ENCODE measurements at regions not wholly inside any gene's neighbourhood (a gene's known extent, or its start where the extent isn't known, plus 50 kb on each side); places are given as distances from the start of the nearest gene placed in this dataset.

DNA sequence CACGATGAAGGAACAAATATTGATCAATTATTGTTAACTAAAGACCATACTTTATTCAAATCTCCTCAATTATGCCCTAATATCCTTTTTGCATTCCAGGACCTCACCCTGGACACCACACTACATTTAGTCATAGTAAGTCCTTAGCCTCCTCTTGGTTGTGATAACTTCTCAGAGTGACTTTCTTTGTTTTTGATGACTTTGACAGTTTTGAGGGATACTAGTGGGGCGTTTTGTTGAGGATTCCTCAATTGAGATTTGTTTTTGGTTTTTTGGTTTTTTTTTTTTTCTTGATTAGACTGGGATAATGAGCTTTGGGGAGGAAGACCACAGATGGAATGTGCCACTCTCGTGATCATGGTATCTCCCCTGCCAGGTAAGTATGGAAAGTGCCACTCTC lies 105.5 kb downstream of the SOX9 start:
- H4K20me1 ChIP-seq (replicated peaks; ENCODE audit: control insufficient read depth, extremely low read depth, insufficient read depth, low read length) = no peaks in the 10 kb centered on the region
- no peak overlapping the region for H3K9ac ChIP-seq (replicated peaks; ENCODE audit: extremely low read depth, insufficient read depth, low read length)
- no TSS peak for BruUV-seq (replicated peaks)
- ChIA-PET POLR2A (no interaction called here), CTCF (no interaction called here)
- no peaks in the 10 kb centered on the region for H3K27me3 ChIP-seq (ENCODE audit: control insufficient read depth in 2 of 2, insufficient read depth in 2 of 2, low read length in 2 of 2)
- H3K79me2 ChIP-seq (ENCODE audit: control insufficient read depth, insufficient read depth, low read length) = no peaks in the 10 kb centered on the region
- H3K9me1 ChIP-seq (replicated peaks; ENCODE audit: control insufficient read depth, extremely low read depth, insufficient read depth, low read length) = no peaks in the 10 kb centered on the region
- intact Hi-C loops (cut with micrococcal nuclease) = no loop called here
- H3K4me1 ChIP-seq (ENCODE audit: control insufficient read depth, extremely low read depth, insufficient read depth, low read length) = no peaks in the 10 kb centered on the region
- no peak overlapping the region for H2AFZ ChIP-seq (ENCODE audit: low read depth, low read length)
- H3K4me2 ChIP-seq (ENCODE audit: insufficient read depth, low read length) = no peak overlapping the region
- no peak for FAIRE-seq
- no peak for DNase-seq (ENCODE audit: low read depth, low spot score)
- H3K9me3 ChIP-seq (replicated peaks; ENCODE audit: control insufficient read depth, insufficient read depth, low read length) = no peaks in the 10 kb centered on the region
- no peak for TF ChIP-seq JUN (IDR thresholded peaks at IDR 0.05; ENCODE audit: borderline replicate concordance, insufficient read depth, insufficient read length, low read depth)
- H3K36me3 ChIP-seq (ENCODE audit: control insufficient read depth in 2 of 2, extremely low read depth in 1 of 2, insufficient read depth in 2 of 2, low read length in 2 of 2) = no peaks in the 10 kb centered on the region
- no peak overlapping the region for H3K27ac ChIP-seq (ENCODE audit: insufficient read depth, low read depth, low read length)
- dilution Hi-C loops (cut with MboI; ENCODE audit: extremely low pct_ligation_motif_present, low sequenced_read_pairs) = no loop called here
- no peak overlapping the region for H3K4me3 ChIP-seq (replicated peaks in 1 of 3; ENCODE audit: insufficient read depth in 1 of 3, low read depth in 1 of 3, low read length in 3 of 3)

DNA sequence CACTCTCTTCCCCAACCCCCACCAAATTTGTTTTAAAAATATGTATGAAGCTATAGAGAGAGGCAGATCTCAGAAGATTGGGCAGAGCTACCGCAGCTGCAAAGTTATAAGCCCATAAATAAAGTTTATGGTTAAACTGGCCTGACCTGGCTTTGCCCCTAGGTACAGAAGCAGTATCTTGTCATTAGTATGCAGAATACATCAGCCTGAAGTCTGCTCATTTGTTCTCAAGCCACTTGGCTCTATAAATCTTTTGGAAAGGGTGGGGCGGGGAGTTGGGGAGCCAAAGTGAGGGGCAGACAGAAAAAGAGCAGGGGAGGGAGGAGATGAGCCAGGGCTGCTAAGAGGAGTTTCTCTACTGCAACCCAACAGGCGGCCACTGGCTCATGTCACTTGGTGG lies 113.2 kb downstream of the SOX9 start:
- no peak overlapping the region for H3K4me3 ChIP-seq (replicated peaks in 1 of 3; ENCODE audit: insufficient read depth in 1 of 3, low read depth in 1 of 3, low read length in 3 of 3)
- no peak overlapping the region for H3K27ac ChIP-seq (ENCODE audit: insufficient read depth, low read depth, low read length)
- H3K27me3 ChIP-seq (ENCODE audit: control insufficient read depth in 2 of 2, insufficient read depth in 2 of 2, low read length in 2 of 2) = no peaks in the 10 kb centered on the region
- BruUV-seq (replicated peaks) = no TSS peak
- H2AFZ ChIP-seq (ENCODE audit: low read depth, low read length) = no peak overlapping the region
- ChIA-PET POLR2A (no interaction called here), CTCF (no interaction called here)
- dilution Hi-C loops (cut with MboI; ENCODE audit: extremely low pct_ligation_motif_present, low sequenced_read_pairs) (no loop called here), intact Hi-C loops (cut with micrococcal nuclease) (no loop called here)
- H4K20me1 ChIP-seq (replicated peaks; ENCODE audit: control insufficient read depth, extremely low read depth, insufficient read depth, low read length) = no peaks in the 10 kb centered on the region
- no peak overlapping the region for H3K4me2 ChIP-seq (ENCODE audit: insufficient read depth, low read length)
- no peak overlapping the region for H3K9ac ChIP-seq (replicated peaks; ENCODE audit: extremely low read depth, insufficient read depth, low read length)
- H3K36me3 ChIP-seq (ENCODE audit: control insufficient read depth in 2 of 2, extremely low read depth in 1 of 2, insufficient read depth in 2 of 2, low read length in 2 of 2) = no peaks in the 10 kb centered on the region
- H3K9me3 ChIP-seq (replicated peaks; ENCODE audit: control insufficient read depth, insufficient read depth, low read length) = peaks cover 2% of the 10 kb centered on the region
- TF ChIP-seq POLR2A (IDR thresholded peaks at IDR 0.05; ENCODE audit: low read depth, low read length) (no peak), FOS (IDR thresholded peaks at IDR 0.05; ENCODE audit: borderline replicate concordance, insufficient read depth, low read length) (no peak), JUN (IDR thresholded peaks at IDR 0.05; ENCODE audit: borderline replicate concordance, insufficient read depth, insufficient read length, low read depth) (no peak), GATA2 (IDR thresholded peaks at IDR 0.05; ENCODE audit: insufficient read depth, insufficient read length, low read depth, low read length) (no peak), EZH2 (IDR thresholded peaks at IDR 0.05; ENCODE audit: borderline replicate concordance, low read depth, low read length, severe bottlenecking) (no peak), POLR2AphosphoS5 (IDR thresholded peaks at IDR 0.05; ENCODE audit: insufficient read depth, low read depth, low read length) (no peak), MYC (IDR thresholded peaks at IDR 0.05; ENCODE audit: low read depth, low read length) (no peak)
- TF ChIP-seq, protein P1, sequence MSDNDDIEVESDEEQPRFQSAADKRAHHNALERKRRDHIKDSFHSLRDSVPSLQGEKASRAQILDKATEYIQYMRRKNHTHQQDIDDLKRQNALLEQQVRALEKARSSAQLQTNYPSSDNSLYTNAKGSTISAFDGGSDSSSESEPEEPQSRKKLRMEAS (IDR thresholded peaks at IDR 0.05; ENCODE audit: insufficient read depth, insufficient read length) = no peak
- TF ChIP-seq, protein P2, sequence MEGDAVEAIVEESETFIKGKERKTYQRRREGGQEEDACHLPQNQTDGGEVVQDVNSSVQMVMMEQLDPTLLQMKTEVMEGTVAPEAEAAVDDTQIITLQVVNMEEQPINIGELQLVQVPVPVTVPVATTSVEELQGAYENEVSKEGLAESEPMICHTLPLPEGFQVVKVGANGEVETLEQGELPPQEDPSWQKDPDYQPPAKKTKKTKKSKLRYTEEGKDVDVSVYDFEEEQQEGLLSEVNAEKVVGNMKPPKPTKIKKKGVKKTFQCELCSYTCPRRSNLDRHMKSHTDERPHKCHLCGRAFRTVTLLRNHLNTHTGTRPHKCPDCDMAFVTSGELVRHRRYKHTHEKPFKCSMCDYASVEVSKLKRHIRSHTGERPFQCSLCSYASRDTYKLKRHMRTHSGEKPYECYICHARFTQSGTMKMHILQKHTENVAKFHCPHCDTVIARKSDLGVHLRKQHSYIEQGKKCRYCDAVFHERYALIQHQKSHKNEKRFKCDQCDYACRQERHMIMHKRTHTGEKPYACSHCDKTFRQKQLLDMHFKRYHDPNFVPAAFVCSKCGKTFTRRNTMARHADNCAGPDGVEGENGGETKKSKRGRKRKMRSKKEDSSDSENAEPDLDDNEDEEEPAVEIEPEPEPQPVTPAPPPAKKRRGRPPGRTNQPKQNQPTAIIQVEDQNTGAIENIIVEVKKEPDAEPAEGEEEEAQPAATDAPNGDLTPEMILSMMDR (IDR thresholded peaks at IDR 0.05; ENCODE audit: extremely low read depth in 1 of 2, insufficient read depth in 1 of 2, low read depth in 1 of 2, low read length in 2 of 2) = no peak
- FAIRE-seq (no peak), DNase-seq (ENCODE audit: low read depth, low spot score) (no peak)
- no peaks in the 10 kb centered on the region for H3K79me2 ChIP-seq (ENCODE audit: control insufficient read depth, insufficient read depth, low read length)
- H3K4me1 ChIP-seq (ENCODE audit: control insufficient read depth, extremely low read depth, insufficient read depth, low read length) = no peaks in the 10 kb centered on the region
- H3K9me1 ChIP-seq (replicated peaks; ENCODE audit: control insufficient read depth, extremely low read depth, insufficient read depth, low read length) = no peaks in the 10 kb centered on the region
